ENCODE measurements at regions not wholly inside any gene's neighbourhood (a gene's known extent, or its start where the extent isn't known, plus 50 kb on each side); places are given as distances from the start of the nearest gene placed in this dataset.
"Not testable (repeated sequence)": the region's sequence is repeated elsewhere in the genome, so short reads cannot be mapped to it uniquely, and the experiment has no call there.

- TF ChIP-seq USF1 (CRISPR knock-in tag; IDR thresholded peaks at IDR 0.05) (no peak), CDX4 (CRISPR knock-in tag; IDR thresholded peaks at IDR 0.05; ENCODE audit: borderline replicate concordance) (no peak), NFE2L1 (CRISPR knock-in tag; IDR thresholded peaks at IDR 0.05) (no peak)
Measured at GRCh38 chr11:37313266-37313665, 715.2 kb upstream of the RAG2 start (continued).

- H3K27me3 Mint-ChIP-seq (ENCODE audit: low read depth) = peaks cover 10% of the 10 kb centered on the region; the same call in 1 of the 2 replicates
- DNase-seq (ENCODE audit: low spot score) (no peak), ATAC-seq (no peak)
- POLR2A ChIA-PET = no interaction called here
- no peak overlapping the region for H3K4me3 Mint-ChIP-seq
- TF ChIP-seq, protein P1, sequence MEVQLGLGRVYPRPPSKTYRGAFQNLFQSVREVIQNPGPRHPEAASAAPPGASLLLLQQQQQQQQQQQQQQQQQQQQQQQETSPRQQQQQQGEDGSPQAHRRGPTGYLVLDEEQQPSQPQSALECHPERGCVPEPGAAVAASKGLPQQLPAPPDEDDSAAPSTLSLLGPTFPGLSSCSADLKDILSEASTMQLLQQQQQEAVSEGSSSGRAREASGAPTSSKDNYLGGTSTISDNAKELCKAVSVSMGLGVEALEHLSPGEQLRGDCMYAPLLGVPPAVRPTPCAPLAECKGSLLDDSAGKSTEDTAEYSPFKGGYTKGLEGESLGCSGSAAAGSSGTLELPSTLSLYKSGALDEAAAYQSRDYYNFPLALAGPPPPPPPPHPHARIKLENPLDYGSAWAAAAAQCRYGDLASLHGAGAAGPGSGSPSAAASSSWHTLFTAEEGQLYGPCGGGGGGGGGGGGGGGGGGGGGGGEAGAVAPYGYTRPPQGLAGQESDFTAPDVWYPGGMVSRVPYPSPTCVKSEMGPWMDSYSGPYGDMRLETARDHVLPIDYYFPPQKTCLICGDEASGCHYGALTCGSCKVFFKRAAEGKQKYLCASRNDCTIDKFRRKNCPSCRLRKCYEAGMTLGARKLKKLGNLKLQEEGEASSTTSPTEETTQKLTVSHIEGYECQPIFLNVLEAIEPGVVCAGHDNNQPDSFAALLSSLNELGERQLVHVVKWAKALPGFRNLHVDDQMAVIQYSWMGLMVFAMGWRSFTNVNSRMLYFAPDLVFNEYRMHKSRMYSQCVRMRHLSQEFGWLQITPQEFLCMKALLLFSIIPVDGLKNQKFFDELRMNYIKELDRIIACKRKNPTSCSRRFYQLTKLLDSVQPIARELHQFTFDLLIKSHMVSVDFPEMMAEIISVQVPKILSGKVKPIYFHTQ (CRISPR knock-in tag; IDR thresholded peaks at IDR 0.05) = no peak
- TF ChIP-seq, protein P2, sequence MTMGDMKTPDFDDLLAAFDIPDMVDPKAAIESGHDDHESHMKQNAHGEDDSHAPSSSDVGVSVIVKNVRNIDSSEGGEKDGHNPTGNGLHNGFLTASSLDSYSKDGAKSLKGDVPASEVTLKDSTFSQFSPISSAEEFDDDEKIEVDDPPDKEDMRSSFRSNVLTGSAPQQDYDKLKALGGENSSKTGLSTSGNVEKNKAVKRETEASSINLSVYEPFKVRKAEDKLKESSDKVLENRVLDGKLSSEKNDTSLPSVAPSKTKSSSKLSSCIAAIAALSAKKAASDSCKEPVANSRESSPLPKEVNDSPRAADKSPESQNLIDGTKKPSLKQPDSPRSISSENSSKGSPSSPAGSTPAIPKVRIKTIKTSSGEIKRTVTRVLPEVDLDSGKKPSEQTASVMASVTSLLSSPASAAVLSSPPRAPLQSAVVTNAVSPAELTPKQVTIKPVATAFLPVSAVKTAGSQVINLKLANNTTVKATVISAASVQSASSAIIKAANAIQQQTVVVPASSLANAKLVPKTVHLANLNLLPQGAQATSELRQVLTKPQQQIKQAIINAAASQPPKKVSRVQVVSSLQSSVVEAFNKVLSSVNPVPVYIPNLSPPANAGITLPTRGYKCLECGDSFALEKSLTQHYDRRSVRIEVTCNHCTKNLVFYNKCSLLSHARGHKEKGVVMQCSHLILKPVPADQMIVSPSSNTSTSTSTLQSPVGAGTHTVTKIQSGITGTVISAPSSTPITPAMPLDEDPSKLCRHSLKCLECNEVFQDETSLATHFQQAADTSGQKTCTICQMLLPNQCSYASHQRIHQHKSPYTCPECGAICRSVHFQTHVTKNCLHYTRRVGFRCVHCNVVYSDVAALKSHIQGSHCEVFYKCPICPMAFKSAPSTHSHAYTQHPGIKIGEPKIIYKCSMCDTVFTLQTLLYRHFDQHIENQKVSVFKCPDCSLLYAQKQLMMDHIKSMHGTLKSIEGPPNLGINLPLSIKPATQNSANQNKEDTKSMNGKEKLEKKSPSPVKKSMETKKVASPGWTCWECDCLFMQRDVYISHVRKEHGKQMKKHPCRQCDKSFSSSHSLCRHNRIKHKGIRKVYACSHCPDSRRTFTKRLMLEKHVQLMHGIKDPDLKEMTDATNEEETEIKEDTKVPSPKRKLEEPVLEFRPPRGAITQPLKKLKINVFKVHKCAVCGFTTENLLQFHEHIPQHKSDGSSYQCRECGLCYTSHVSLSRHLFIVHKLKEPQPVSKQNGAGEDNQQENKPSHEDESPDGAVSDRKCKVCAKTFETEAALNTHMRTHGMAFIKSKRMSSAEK (CRISPR knock-in tag; IDR thresholded peaks at IDR 0.05; ENCODE audit: borderline replicate concordance) = no peak
- TF ChIP-seq NFE2L1 (CRISPR knock-in tag; IDR thresholded peaks at IDR 0.05) = no peak
- TF ChIP-seq, protein P3, sequence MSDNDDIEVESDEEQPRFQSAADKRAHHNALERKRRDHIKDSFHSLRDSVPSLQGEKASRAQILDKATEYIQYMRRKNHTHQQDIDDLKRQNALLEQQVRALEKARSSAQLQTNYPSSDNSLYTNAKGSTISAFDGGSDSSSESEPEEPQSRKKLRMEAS (CRISPR knock-in tag; IDR thresholded peaks at IDR 0.05) = no peak
- no peak for TF ChIP-seq NR1H2 (CRISPR knock-in tag; IDR thresholded peaks at IDR 0.05)
- no peak for TF ChIP-seq ETV6 (CRISPR knock-in tag; IDR thresholded peaks at IDR 0.05)
- TF ChIP-seq TP53 (CRISPR knock-in tag; IDR thresholded peaks at IDR 0.05) = no peak
- no peak for TF ChIP-seq GTF2I (CRISPR knock-in tag; conservative IDR thresholded peaks at IDR 0.05)
- no peak for TF ChIP-seq SOX15 (CRISPR knock-in tag; IDR thresholded peaks at IDR 0.05)
- no peak for TF ChIP-seq E2F4 (CRISPR knock-in tag; IDR thresholded peaks at IDR 0.05; ENCODE audit: borderline replicate concordance, low read depth)
- no peak for TF ChIP-seq ZNF263 (CRISPR knock-in tag; IDR thresholded peaks at IDR 0.05; ENCODE audit: low read depth)
- TF ChIP-seq TEAD4 (CRISPR knock-in tag; IDR thresholded peaks at IDR 0.05) = no peak
- no peak for TF ChIP-seq ZNF396 (CRISPR knock-in tag; IDR thresholded peaks at IDR 0.05; ENCODE audit: borderline replicate concordance)
- no peak for TF ChIP-seq ZNF512 (CRISPR knock-in tag; IDR thresholded peaks at IDR 0.05; ENCODE audit: borderline replicate concordance)
- TF ChIP-seq FOXP1 (CRISPR knock-in tag; IDR thresholded peaks at IDR 0.05; ENCODE audit: borderline replicate concordance) = no peak
- no peak overlapping the region for H3K27ac Mint-ChIP-seq
- peaks cover 70% of the 10 kb centered on the region for H3K9me3 Mint-ChIP-seq
- H3K4me1 Mint-ChIP-seq = no peaks in the 10 kb centered on the region
- H3K36me3 Mint-ChIP-seq = peaks cover 54% of the 10 kb centered on the region
- CTCF ChIA-PET = no interaction called here
Measured at GRCh38 chr11:37306563-37306962, 708.5 kb upstream of the RAG2 start.

DNA sequence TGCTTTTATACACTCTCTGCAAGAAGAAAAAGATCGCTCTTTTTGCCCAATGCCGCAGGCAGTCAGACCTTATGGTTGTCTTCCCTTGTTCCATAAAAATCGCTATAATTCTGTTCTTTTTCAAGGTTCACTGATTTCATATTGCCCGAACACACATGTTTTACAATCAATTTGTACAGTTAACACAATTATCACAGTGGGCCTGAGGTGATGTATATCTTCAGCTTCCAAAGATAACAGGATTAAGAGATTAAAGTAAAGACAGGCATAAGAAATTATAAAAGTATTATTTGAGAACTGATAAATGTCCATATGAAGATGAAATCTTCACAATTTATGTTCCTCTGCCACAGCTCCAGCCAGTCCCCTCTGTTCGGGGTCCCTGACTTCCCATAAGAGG, 703.4 kb upstream of the RAG2 start:
- CTCF ChIA-PET; ATAC-seq; H3K27ac Mint-ChIP-seq; H3K4me1 Mint-ChIP-seq; H3K4me3 Mint-ChIP-seq; DNase-seq (ENCODE audit: low spot score); H3K27me3 Mint-ChIP-seq (ENCODE audit: low read depth); POLR2A ChIA-PET: not testable (repeated sequence)
- H3K9me3 Mint-ChIP-seq = peaks cover 81% of the 10 kb centered on the region
- peaks cover 71% of the 10 kb centered on the region for H3K36me3 Mint-ChIP-seq

Data from WTC11 (cell line).